ENCODE measurements at regions not wholly inside any gene's neighbourhood (a gene's known extent, or its start where the extent isn't known, plus 50 kb on each side); places are given as distances from the start of the nearest gene placed in this dataset.

DNA sequence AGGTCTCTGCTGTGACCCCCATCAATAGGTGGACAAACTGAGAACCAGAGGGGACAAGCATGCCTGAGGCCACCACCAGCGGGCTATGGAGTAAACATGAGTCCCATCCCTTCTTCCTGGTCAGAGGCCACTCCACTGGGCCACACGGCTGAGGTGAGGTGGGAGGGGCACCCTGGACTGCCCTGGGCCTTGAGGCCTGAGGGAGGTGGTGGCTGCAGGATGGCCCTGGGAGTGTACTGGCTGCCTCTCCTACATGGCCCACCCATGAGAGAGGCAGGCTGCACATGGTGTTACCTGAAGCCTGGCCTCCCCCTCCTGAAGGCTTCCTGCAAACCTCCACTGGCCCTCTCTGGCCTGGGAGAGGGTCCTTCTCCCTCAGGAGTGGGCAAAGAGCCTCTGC lies 222.4 kb downstream of the TUBA3C start:
- peaks cover 6 to 47% of the 10 kb centered on the region in 2 experiments; a peak in 2 of 4 replicates for H3K9me3 ChIP-seq (ENCODE audit: control insufficient read depth in 1 of 2, insufficient read depth in 1 of 2, low read depth in 1 of 2, low read length in 2 of 2)

More for the DNA sequence above, 222.4 kb downstream of the TUBA3C start:
- no peak overlapping the region for H2AFZ ChIP-seq (ENCODE audit: low read depth, low read length, poor library complexity, severe bottlenecking)
- ATAC-seq (no peak), DNase-seq (ENCODE audit: low read depth, low spot score) (no peak)
- H3K4me1 ChIP-seq (ENCODE audit: control insufficient read depth in 1 of 2, insufficient read depth in 2 of 2, low read length in 2 of 2) = no peaks in the 10 kb centered on the region
- no peaks in the 10 kb centered on the region for H3K9me2 ChIP-seq (ENCODE audit: insufficient read depth)
- RAD21 ChIA-PET (ENCODE audit: low non-redundant PET in 1 of 2, low total read pairs in 2 of 2, uncharacterized antibody in 2 of 2, unreplicated experiment in 2 of 2) = no interaction called here
- no peaks in the 10 kb centered on the region for H3K36me3 ChIP-seq (ENCODE audit: control insufficient read depth in 1 of 2, insufficient read depth in 2 of 2, low read length in 2 of 2)
- TF ChIP-seq, protein P1, sequence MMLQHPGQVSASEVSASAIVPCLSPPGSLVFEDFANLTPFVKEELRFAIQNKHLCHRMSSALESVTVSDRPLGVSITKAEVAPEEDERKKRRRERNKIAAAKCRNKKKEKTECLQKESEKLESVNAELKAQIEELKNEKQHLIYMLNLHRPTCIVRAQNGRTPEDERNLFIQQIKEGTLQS (IDR thresholded peaks at IDR 0.05) = no peak
- TF ChIP-seq SIN3A (IDR thresholded peaks at IDR 0.05; ENCODE audit: low read depth) (no peak), EZH2 (IDR thresholded peaks at IDR 0.05) (no peak), ZBTB33 (IDR thresholded peaks at IDR 0.05; ENCODE audit: extremely low read depth, insufficient replicate concordance, low read length) (no peak), FOSL1 (IDR thresholded peaks at IDR 0.05; ENCODE audit: low read depth) (no peak), TCF7L2 (IDR thresholded peaks at IDR 0.05; ENCODE audit: borderline replicate concordance, extremely low read depth, insufficient read depth, insufficient read length) (no peak), ELF1 (IDR thresholded peaks at IDR 0.05; ENCODE audit: borderline replicate concordance, low read depth) (no peak), SP1 (IDR thresholded peaks at IDR 0.05; ENCODE audit: low read depth) (no peak), CEBPB (IDR thresholded peaks at IDR 0.05; ENCODE audit: low read depth) (no peak), MAX (IDR thresholded peaks at IDR 0.05) (no peak), CBX3 (IDR thresholded peaks at IDR 0.05; ENCODE audit: low read depth) (no peak), EZH2phosphoT487 (IDR thresholded peaks at IDR 0.05; ENCODE audit: borderline replicate concordance) (no peak), CTCF (IDR thresholded peaks at IDR 0.05 in 2 of 3, conservative IDR thresholded peaks at IDR 0.05 in 1 of 3; ENCODE audit: borderline replicate concordance in 1 of 3, insufficient read depth in 1 of 3, low read depth in 2 of 3, low read length in 2 of 3) (no peak), RAD21 (IDR thresholded peaks at IDR 0.05; ENCODE audit: low read depth) (no peak), EGR1 (IDR thresholded peaks at IDR 0.05; ENCODE audit: low read depth) (no peak), POLR2AphosphoS5 (IDR thresholded peaks at IDR 0.05; ENCODE audit: low read depth, low read length) (no peak), POLR2A (IDR thresholded peaks at IDR 0.05; ENCODE audit: borderline replicate concordance, extremely low read depth, insufficient read depth, insufficient read length) (no peak)
- TF ChIP-seq, protein P2, sequence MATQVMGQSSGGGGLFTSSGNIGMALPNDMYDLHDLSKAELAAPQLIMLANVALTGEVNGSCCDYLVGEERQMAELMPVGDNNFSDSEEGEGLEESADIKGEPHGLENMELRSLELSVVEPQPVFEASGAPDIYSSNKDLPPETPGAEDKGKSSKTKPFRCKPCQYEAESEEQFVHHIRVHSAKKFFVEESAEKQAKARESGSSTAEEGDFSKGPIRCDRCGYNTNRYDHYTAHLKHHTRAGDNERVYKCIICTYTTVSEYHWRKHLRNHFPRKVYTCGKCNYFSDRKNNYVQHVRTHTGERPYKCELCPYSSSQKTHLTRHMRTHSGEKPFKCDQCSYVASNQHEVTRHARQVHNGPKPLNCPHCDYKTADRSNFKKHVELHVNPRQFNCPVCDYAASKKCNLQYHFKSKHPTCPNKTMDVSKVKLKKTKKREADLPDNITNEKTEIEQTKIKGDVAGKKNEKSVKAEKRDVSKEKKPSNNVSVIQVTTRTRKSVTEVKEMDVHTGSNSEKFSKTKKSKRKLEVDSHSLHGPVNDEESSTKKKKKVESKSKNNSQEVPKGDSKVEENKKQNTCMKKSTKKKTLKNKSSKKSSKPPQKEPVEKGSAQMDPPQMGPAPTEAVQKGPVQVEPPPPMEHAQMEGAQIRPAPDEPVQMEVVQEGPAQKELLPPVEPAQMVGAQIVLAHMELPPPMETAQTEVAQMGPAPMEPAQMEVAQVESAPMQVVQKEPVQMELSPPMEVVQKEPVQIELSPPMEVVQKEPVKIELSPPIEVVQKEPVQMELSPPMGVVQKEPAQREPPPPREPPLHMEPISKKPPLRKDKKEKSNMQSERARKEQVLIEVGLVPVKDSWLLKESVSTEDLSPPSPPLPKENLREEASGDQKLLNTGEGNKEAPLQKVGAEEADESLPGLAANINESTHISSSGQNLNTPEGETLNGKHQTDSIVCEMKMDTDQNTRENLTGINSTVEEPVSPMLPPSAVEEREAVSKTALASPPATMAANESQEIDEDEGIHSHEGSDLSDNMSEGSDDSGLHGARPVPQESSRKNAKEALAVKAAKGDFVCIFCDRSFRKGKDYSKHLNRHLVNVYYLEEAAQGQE (IDR thresholded peaks at IDR 0.05; ENCODE audit: low read depth) = no peak
- no peak overlapping the region for H3K4me3 ChIP-seq (replicated peaks in 1 of 2; ENCODE audit: low read depth in 1 of 2, low read length in 2 of 2)
- no peak overlapping the region for H3K27ac ChIP-seq (ENCODE audit: low read depth, low read length)
- no peak overlapping the region for H3K9ac ChIP-seq (ENCODE audit: low read length)
- POLR2A ChIA-PET = no interaction called here
- no peaks in the 10 kb centered on the region for H3K27me3 ChIP-seq (ENCODE audit: insufficient read depth, low read length)
- H3K4me2 ChIP-seq (ENCODE audit: low read length) = no peak overlapping the region
- CTCF ChIA-PET = no interaction called here
- intact Hi-C loops (cut with micrococcal nuclease) = no loop called here
- no TSS peak for BruUV-seq (replicated peaks)
- H4K20me1 ChIP-seq (ENCODE audit: insufficient read depth) = no peaks in the 10 kb centered on the region
- H3K79me2 ChIP-seq (ENCODE audit: insufficient read depth, low read length) = no peaks in the 10 kb centered on the region

All from HCT116 (cell line).